ENCODE measurements at regions not wholly inside any gene's neighbourhood (a gene's known extent, or its start where the extent isn't known, plus 50 kb on each side); places are given as distances from the start of the nearest gene placed in this dataset.

GRCh38 chr10:128875030-128875744, 591.9 kb upstream of the MGMT start:
- Mint-ChIP-seq H3K27ac (no peak overlapping the region), H3K4me1 (ENCODE audit: low read depth) (no peaks in the 10 kb centered on the region), H3K9me3 (no peaks in the 10 kb centered on the region), H3K36me3 (ENCODE audit: low read depth) (no peaks in the 10 kb centered on the region), H3K4me3 (ENCODE audit: low read depth) (no peak overlapping the region), H3K27me3 (ENCODE audit: low read depth) (peaks cover 4% of the 10 kb centered on the region)
- no peak for DNase-seq (ENCODE audit: low spot score)
- intact Hi-C loops (cut with micrococcal nuclease), result no loop called here

- Mint-ChIP-seq H3K4me1 (ENCODE audit: low read depth) (no peaks in the 10 kb centered on the region), H3K27ac (no peak overlapping the region), H3K36me3 (ENCODE audit: low read depth) (no peaks in the 10 kb centered on the region), H3K4me3 (ENCODE audit: low read depth) (no peak overlapping the region), H3K9me3 (no peaks in the 10 kb centered on the region), H3K27me3 (ENCODE audit: low read depth) (peaks cover 4% of the 10 kb centered on the region)
- intact Hi-C loops (cut with micrococcal nuclease), result no loop called here
- no peak for DNase-seq (ENCODE audit: low spot score)
Observed at GRCh38 chr10:128875956-128876736, 590.9 kb upstream of the MGMT start.

GRCh38 chr10:128877141-128877540, 589.9 kb upstream of the MGMT start:
- H3K9me3 Mint-ChIP-seq, result no peaks in the 10 kb centered on the region
- H3K4me1 Mint-ChIP-seq (ENCODE audit: low read depth), result no peaks in the 10 kb centered on the region
- H3K4me3 Mint-ChIP-seq (ENCODE audit: low read depth), result no peak overlapping the region
- no peaks in the 10 kb centered on the region for H3K36me3 Mint-ChIP-seq (ENCODE audit: low read depth)
- H3K27ac Mint-ChIP-seq, result no peak overlapping the region
- peaks cover 4% of the 10 kb centered on the region for H3K27me3 Mint-ChIP-seq (ENCODE audit: low read depth)
- intact Hi-C loops (cut with micrococcal nuclease), result no loop called here
- no peak for DNase-seq (ENCODE audit: low spot score)

- H3K4me3 Mint-ChIP-seq (ENCODE audit: low read depth), result no peak overlapping the region
- H3K36me3 Mint-ChIP-seq (ENCODE audit: low read depth), result no peaks in the 10 kb centered on the region
- no peak overlapping the region for H3K27ac Mint-ChIP-seq
- no peak for DNase-seq (ENCODE audit: low spot score)
- H3K27me3 Mint-ChIP-seq (ENCODE audit: low read depth), result peaks cover 4% of the 10 kb centered on the region
- H3K9me3 Mint-ChIP-seq, result no peaks in the 10 kb centered on the region
- intact Hi-C loops (cut with micrococcal nuclease), result no loop called here
- no peaks in the 10 kb centered on the region for H3K4me1 Mint-ChIP-seq (ENCODE audit: low read depth)
Observed at GRCh38 chr10:128877936-128878335, 589.1 kb upstream of the MGMT start.

GRCh38 chr10:128879030-128879429, 588.0 kb upstream of the MGMT start:
- H3K36me3 Mint-ChIP-seq (ENCODE audit: low read depth), result no peaks in the 10 kb centered on the region
- no peaks in the 10 kb centered on the region for H3K9me3 Mint-ChIP-seq
- peaks cover 2% of the 10 kb centered on the region for H3K27me3 Mint-ChIP-seq (ENCODE audit: low read depth)
- no peak overlapping the region for H3K27ac Mint-ChIP-seq
- no peaks in the 10 kb centered on the region for H3K4me1 Mint-ChIP-seq (ENCODE audit: low read depth)
- no peak overlapping the region for H3K4me3 Mint-ChIP-seq (ENCODE audit: low read depth)
- no peak for DNase-seq (ENCODE audit: low spot score)
- intact Hi-C loops (cut with micrococcal nuclease), result no loop called here

GRCh38 chr10:128879441-128880140, 587.5 kb upstream of the MGMT start:
- H3K27me3 Mint-ChIP-seq (ENCODE audit: low read depth), result peaks cover 2% of the 10 kb centered on the region
- no peaks in the 10 kb centered on the region for H3K36me3 Mint-ChIP-seq (ENCODE audit: low read depth)
- no peak overlapping the region for H3K27ac Mint-ChIP-seq
- no peak for DNase-seq (ENCODE audit: low spot score)
- intact Hi-C loops (cut with micrococcal nuclease), result no loop called here
- no peaks in the 10 kb centered on the region for H3K4me1 Mint-ChIP-seq (ENCODE audit: low read depth)
- no peak overlapping the region for H3K4me3 Mint-ChIP-seq (ENCODE audit: low read depth)
- no peaks in the 10 kb centered on the region for H3K9me3 Mint-ChIP-seq

GRCh38 chr10:128880159-128880725, 586.8 kb upstream of the MGMT start:
- Mint-ChIP-seq H3K36me3 (ENCODE audit: low read depth) (no peaks in the 10 kb centered on the region), H3K4me3 (ENCODE audit: low read depth) (no peak overlapping the region), H3K27me3 (ENCODE audit: low read depth) (peaks cover 2% of the 10 kb centered on the region), H3K27ac (no peak overlapping the region), H3K4me1 (ENCODE audit: low read depth) (no peaks in the 10 kb centered on the region), H3K9me3 (no peaks in the 10 kb centered on the region)
- no peak for DNase-seq (ENCODE audit: low spot score)
- intact Hi-C loops (cut with micrococcal nuclease), result no loop called here

GRCh38 chr10:128881086-128881485, 586.0 kb upstream of the MGMT start:
- no peak for DNase-seq (ENCODE audit: low spot score)
- Mint-ChIP-seq H3K36me3 (ENCODE audit: low read depth) (no peaks in the 10 kb centered on the region), H3K9me3 (no peaks in the 10 kb centered on the region), H3K27me3 (ENCODE audit: low read depth) (no peaks in the 10 kb centered on the region), H3K4me1 (ENCODE audit: low read depth) (no peaks in the 10 kb centered on the region), H3K27ac (no peak overlapping the region), H3K4me3 (ENCODE audit: low read depth) (no peak overlapping the region)
- intact Hi-C loops (cut with micrococcal nuclease), result no loop called here

- Mint-ChIP-seq H3K27me3 (ENCODE audit: low read depth) (no peaks in the 10 kb centered on the region), H3K4me1 (ENCODE audit: low read depth) (no peaks in the 10 kb centered on the region), H3K27ac (no peak overlapping the region), H3K4me3 (ENCODE audit: low read depth) (no peak overlapping the region), H3K9me3 (peaks cover 7% of the 10 kb centered on the region), H3K36me3 (ENCODE audit: low read depth) (no peaks in the 10 kb centered on the region)
- no peak for DNase-seq (ENCODE audit: low spot score)
- intact Hi-C loops (cut with micrococcal nuclease), result no loop called here
Observed at GRCh38 chr10:128883231-128884032, 583.6 kb upstream of the MGMT start.

GRCh38 chr10:128884033-128884425, 583.0 kb upstream of the MGMT start:
- H3K36me3 Mint-ChIP-seq (ENCODE audit: low read depth), result no peaks in the 10 kb centered on the region
- intact Hi-C loops (cut with micrococcal nuclease), result no loop called here
- H3K27ac Mint-ChIP-seq, result no peak overlapping the region
- peaks cover 12% of the 10 kb centered on the region for H3K9me3 Mint-ChIP-seq
- DNase-seq (ENCODE audit: low spot score), result no peak
- no peak overlapping the region for H3K4me3 Mint-ChIP-seq (ENCODE audit: low read depth)
- H3K4me1 Mint-ChIP-seq (ENCODE audit: low read depth), result no peaks in the 10 kb centered on the region
- no peaks in the 10 kb centered on the region for H3K27me3 Mint-ChIP-seq (ENCODE audit: low read depth)

- intact Hi-C loops (cut with micrococcal nuclease), result no loop called here
- no peak for DNase-seq (ENCODE audit: low spot score)
- peaks cover 12% of the 10 kb centered on the region for H3K9me3 Mint-ChIP-seq
- H3K27me3 Mint-ChIP-seq (ENCODE audit: low read depth), result no peaks in the 10 kb centered on the region
- H3K4me3 Mint-ChIP-seq (ENCODE audit: low read depth), result no peak overlapping the region
- no peaks in the 10 kb centered on the region for H3K4me1 Mint-ChIP-seq (ENCODE audit: low read depth)
- no peak overlapping the region for H3K27ac Mint-ChIP-seq
- H3K36me3 Mint-ChIP-seq (ENCODE audit: low read depth), result no peaks in the 10 kb centered on the region
Observed at GRCh38 chr10:128884496-128885072, 582.5 kb upstream of the MGMT start.

Measured in activated T-helper 2 cell treated with anti-CD3 and anti-CD28 coated beads, Interferon-gamma antibody, Interleukin-2, Interleukin-4, amounts not matched to agents 10 μg/mL and 5 μg/mL and 100 μg/mL, durations not matched to agents 14 hours and 24 hours and 36 hours (primary cell).